Ovary (tissue), 7 donors: ENCODE measurements at regions not wholly inside any gene's neighbourhood (a gene's known extent, or its start where the extent isn't known, plus 50 kb on each side); places are given as distances from the start of the nearest gene placed in this dataset.

Experiments used
- DNase-seq, 5 donors: peaks; one replicate each; pipeline ENCODE4 v3.0.0-alpha.2; 2019 to 2020
- H3K27ac ChIP-seq, 2 donors: fragments of 200-600 bp; one replicate each; pipeline versions ENCODE4 v1.5.1 to v1.8.0; 2019 to 2022
- H3K27me3 ChIP-seq: fragments of 200-600 bp; one replicate; pipeline ENCODE4 v1.8.0; 2022
- H3K36me3 ChIP-seq: fragments of 200-600 bp; sonication (generic); one replicate; pipeline ENCODE4 v1.5.1; 2019
- H3K4me1 ChIP-seq: one replicate; pipeline ENCODE4 v1.8.1; 2013; ENCODE audit warnings: mild to moderate bottlenecking, moderate library complexity; ENCODE audit not compliant: insufficient read depth
- H3K4me3 ChIP-seq: fragments of 200-600 bp; sonication (generic); one replicate; pipeline ENCODE4 v1.5.1; 2017
- H3K9me3 ChIP-seq, 2 donors: fragments of 200-600 bp in 1 of 2; sonication (generic) in 1 of 2; one replicate each; pipeline versions ENCODE4 v1.5.1 to v1.8.1; 2013 to 2019; ENCODE audit warnings: mild to moderate bottlenecking in 1 of 2, moderate library complexity in 1 of 2
- CTCF ChIP-seq, 3 donors: fragments of 450-650 bp in 2 of 3; fragments of 200-600 bp in 1 of 3; IDR thresholded peaks; one replicate each; pipeline versions ENCODE4 v1.5.1 to v1.8.0; 2016 to 2022; ENCODE audit warnings: antibody characterized with exemption in 3 of 3, mild to moderate bottlenecking in 1 of 3
- EP300 ChIP-seq: sonication (generic); formaldehyde crosslinking; IDR thresholded peaks from one replicate; pipeline ENCODE4 v1.6.1; 2017; ENCODE audit warnings: antibody characterized with exemption
- POLR2A ChIP-seq: fragments of 450-650 bp; IDR thresholded peaks from one replicate; pipeline ENCODE4 v1.6.1; 2017; ENCODE audit warnings: antibody characterized with exemption, mild to moderate bottlenecking, moderate library complexity
- whole genome bisulfite sequencing, 3 donors: extraction: QIAGEN DNeasy Blood & Tissue Kit in 1 of 3; methylation state at CpG; one replicate each; pipeline versions ENCODE4 v1.1.5 to v1.1.7; 2013 to 2017; 5-methylcytosine and 5-hydroxymethylcytosine counted together
- intact Hi-C, 4 donors: fragments of 100-400 bp; cut with DNase I; formaldehyde crosslinking; loops; one replicate each; pipeline versions ENCODE4 v1.11.0 to v1.15.1; 2022 to 2023
- donor health status: DM: no; HTN: no; CAD: no; lungs with moderate emphysema.
- donor health status: DM: no; HTN: no; CAD: no.
- donor health status: Bipolar disorder and iron deficiency.
- donor health status: DM: no; HTN: no; CAD: no.
- donor health status: DM: yes; HTN: yes; CAD: no.

- Histone ChIP-seq H3K4me1 (peaks cover 2% of the 10 kb centered on the region), H3K36me3 (no peaks in the 10 kb centered on the region), H3K4me3 (no peak overlapping the region), H3K27me3 (no peaks in the 10 kb centered on the region), H3K27ac (no peak overlapping the region), H3K9me3 (no peaks in the 10 kb centered on the region)
- no peak for DNase-seq
- WGBS, 3 donors: 71 to 82% (median 77%) methylated on average over 2 of the region's 2 CpGs
- TF ChIP-seq EP300 (no peak), POLR2A (no peak), CTCF (IDR thresholded peaks at IDR 0.05) (no peak)
- intact Hi-C loops: no loop called here
Measured at GRCh38 chr21:16395285-16395684, 665.5 kb downstream of the USP25 start.

DNA sequence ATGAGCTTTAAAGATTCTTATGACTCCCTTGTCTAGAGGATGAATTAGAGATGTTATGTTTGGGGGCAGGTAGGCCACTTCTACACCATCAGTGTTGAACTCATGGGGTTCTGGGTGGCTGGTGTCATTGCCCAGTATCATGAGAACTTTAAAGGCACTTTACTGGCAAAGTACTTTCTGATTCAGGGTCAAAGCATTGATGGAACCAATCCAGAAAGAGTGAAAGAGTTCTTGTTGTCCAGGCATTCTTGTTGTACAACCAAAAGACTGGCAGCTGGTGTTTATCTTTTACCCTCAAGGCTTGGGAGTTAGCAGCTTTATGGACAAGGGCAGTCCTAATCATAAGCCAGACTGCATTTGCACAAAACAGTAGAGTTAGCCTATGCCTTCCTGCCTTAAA, 673.0 kb downstream of the USP25 start:
- H3K27ac ChIP-seq: no peak overlapping the region
- intact Hi-C loops: no loop called here
- H3K36me3 ChIP-seq: no peaks in the 10 kb centered on the region
- no peaks in the 10 kb centered on the region for H3K9me3 ChIP-seq
- H3K4me3 ChIP-seq: no peak overlapping the region
- peaks cover 3% of the 10 kb centered on the region for H3K4me1 ChIP-seq
- H3K27me3 ChIP-seq: no peaks in the 10 kb centered on the region
- DNase-seq: no peak
- TF ChIP-seq EP300 (no peak), POLR2A (no peak), CTCF (IDR thresholded peaks at IDR 0.05) (no peak)

- peaks cover 3% of the 10 kb centered on the region for H3K4me1 ChIP-seq
- no peaks in the 10 kb centered on the region for H3K36me3 ChIP-seq
- 76 to 85% (median 77%) methylated on average over 1 of the region's 1 CpG for WGBS, 3 donors
- no peak overlapping the region for H3K27ac ChIP-seq
- TF ChIP-seq CTCF (IDR thresholded peaks at IDR 0.05) (no peak), EP300 (no peak), POLR2A (no peak)
- no peak for DNase-seq
- no peak overlapping the region for H3K4me3 ChIP-seq
- no peaks in the 10 kb centered on the region for H3K9me3 ChIP-seq
- intact Hi-C loops: no loop called here
- no peaks in the 10 kb centered on the region for H3K27me3 ChIP-seq
Measured at GRCh38 chr21:16404776-16405175, 675.0 kb downstream of the USP25 start.

- peaks cover 3% of the 10 kb centered on the region for H3K4me1 ChIP-seq
- H3K36me3 ChIP-seq: no peaks in the 10 kb centered on the region
- H3K27ac ChIP-seq: no peak overlapping the region
- intact Hi-C loops: no loop called here
- no peak overlapping the region for H3K4me3 ChIP-seq
- H3K9me3 ChIP-seq: no peaks in the 10 kb centered on the region
- no peaks in the 10 kb centered on the region for H3K27me3 ChIP-seq
- 98 to 100% (median 99%) methylated on average over 2 of the region's 2 CpGs for WGBS, 3 donors
- TF ChIP-seq CTCF (IDR thresholded peaks at IDR 0.05): no peak
- TF ChIP-seq POLR2A: no peak
- TF ChIP-seq EP300: no peak
- no peak for DNase-seq
Measured at GRCh38 chr21:16406355-16406754, 676.6 kb downstream of the USP25 start.
